ENCODE measurements at regions not wholly inside any gene's neighbourhood (a gene's known extent, or its start where the extent isn't known, plus 50 kb on each side); places are given as distances from the start of the nearest gene placed in this dataset.

DNA sequence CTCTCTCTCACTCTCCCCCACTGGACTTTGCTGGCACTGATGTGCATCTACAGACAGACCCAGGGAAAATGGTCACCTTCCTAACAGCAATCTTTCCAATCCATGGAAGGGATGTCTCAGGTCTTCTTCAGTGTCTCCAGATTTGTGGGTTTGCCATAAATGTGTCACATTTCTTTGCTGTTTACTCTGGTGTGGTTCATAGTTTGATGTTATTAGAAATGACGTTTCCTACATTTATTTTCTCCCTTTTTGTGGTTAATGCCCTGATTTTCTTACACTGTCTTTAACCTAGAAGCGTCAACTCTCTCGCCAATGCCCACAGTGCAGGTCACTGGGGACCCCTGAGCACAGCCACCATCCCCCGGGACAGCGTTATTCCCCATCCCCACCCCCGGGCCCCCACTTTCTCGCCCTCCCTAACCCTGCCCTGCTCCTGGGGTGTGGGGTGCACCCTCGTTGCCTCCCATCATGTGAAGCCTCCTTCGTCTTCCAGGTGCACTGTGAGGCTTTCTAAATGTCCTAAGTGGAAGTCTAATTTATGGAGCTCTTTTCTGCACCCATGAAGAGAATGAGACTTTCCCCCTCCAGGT, 86.5 kb downstream of the YTHDF1 start:
- Histone ChIP-seq H3K9me3 (ENCODE audit: control insufficient read depth, insufficient read depth, low read length) (no peaks in the 10 kb centered on the region), H3K27ac (ENCODE audit: low read depth, low read length) (no peak overlapping the region), H3K27me3 (ENCODE audit: control insufficient read depth, insufficient read depth, low read length) (peaks cover 7% of the 10 kb centered on the region), H3K4me1 (ENCODE audit: control insufficient read depth, insufficient read depth, low read length) (peaks cover 31% of the 10 kb centered on the region), H3K4me3 (ENCODE audit: low read depth, low read length) (no peak overlapping the region), H3K36me3 (ENCODE audit: control insufficient read depth, insufficient read depth, low read length) (no peaks in the 10 kb centered on the region)
- no peak for DNase-seq (ENCODE audit: low read depth in 4 of 6, low spot score in 6 of 6)
- 75% methylated on average over 6 of the region's 9 CpGs for WGBS (ENCODE audit: insufficient coverage)

DNA sequence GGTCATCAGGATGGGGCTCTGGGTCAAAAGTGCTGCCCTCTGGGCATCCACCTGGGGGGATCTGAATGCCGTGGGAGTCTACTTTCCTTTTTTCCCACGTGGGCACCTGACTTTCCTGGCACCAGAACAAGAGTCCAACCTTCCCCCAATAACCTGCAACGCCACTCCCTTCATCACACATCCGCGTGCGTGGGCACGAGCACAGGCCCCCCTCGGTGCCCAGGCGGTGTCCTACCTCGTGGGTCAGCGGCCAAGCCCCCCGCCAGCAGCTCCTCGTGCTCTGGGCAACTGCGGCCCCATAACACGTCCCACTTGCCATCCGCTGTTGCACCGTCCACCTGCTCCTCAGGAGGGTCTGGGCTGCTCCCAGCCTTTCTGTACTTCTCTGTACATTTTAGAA, 87.0 kb downstream of the YTHDF1 start:
- H3K4me3 ChIP-seq (ENCODE audit: low read depth, low read length): no peak overlapping the region
- no peak overlapping the region for H3K27ac ChIP-seq (ENCODE audit: low read depth, low read length)
- H3K27me3 ChIP-seq (ENCODE audit: control insufficient read depth, insufficient read depth, low read length): peaks cover 7% of the 10 kb centered on the region
- 78% methylated on average over 16 of the region's 17 CpGs for WGBS (ENCODE audit: insufficient coverage)
- peaks cover 31% of the 10 kb centered on the region for H3K4me1 ChIP-seq (ENCODE audit: control insufficient read depth, insufficient read depth, low read length)
- H3K9me3 ChIP-seq (ENCODE audit: control insufficient read depth, insufficient read depth, low read length): no peaks in the 10 kb centered on the region
- H3K36me3 ChIP-seq (ENCODE audit: control insufficient read depth, insufficient read depth, low read length): no peaks in the 10 kb centered on the region
- no peak for DNase-seq (ENCODE audit: low read depth in 4 of 6, low spot score in 6 of 6)

DNA sequence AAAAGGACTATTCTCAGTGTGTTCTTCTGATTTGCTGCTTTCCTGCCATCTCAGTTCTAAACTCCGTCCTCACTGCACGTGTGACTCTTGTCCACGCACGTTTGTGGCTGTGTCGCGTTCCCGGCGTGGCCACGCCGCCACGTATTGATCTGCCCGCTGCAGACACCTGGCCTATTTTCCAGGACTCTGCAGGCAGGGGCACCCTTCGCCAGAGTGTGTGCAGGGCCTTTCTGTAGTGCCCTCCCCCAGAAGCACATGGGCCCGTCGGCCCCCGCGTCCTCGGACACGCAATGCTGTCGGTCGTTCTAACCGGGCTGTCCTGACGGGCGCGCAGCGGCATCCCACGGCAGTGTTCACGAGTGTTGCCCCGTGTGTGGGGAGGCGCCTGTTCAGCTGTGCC, 87.6 kb downstream of the YTHDF1 start:
- WGBS (ENCODE audit: insufficient coverage): 93% methylated on average over 30 of the region's 30 CpGs
- peaks cover 31% of the 10 kb centered on the region for H3K4me1 ChIP-seq (ENCODE audit: control insufficient read depth, insufficient read depth, low read length)
- H3K27me3 ChIP-seq (ENCODE audit: control insufficient read depth, insufficient read depth, low read length): peaks cover 7% of the 10 kb centered on the region
- no peak for DNase-seq (ENCODE audit: low read depth in 4 of 6, low spot score in 6 of 6)
- H3K36me3 ChIP-seq (ENCODE audit: control insufficient read depth, insufficient read depth, low read length): no peaks in the 10 kb centered on the region
- no peaks in the 10 kb centered on the region for H3K9me3 ChIP-seq (ENCODE audit: control insufficient read depth, insufficient read depth, low read length)
- H3K27ac ChIP-seq (ENCODE audit: low read depth, low read length): no peak overlapping the region
- no peak overlapping the region for H3K4me3 ChIP-seq (ENCODE audit: low read depth, low read length)

DNA sequence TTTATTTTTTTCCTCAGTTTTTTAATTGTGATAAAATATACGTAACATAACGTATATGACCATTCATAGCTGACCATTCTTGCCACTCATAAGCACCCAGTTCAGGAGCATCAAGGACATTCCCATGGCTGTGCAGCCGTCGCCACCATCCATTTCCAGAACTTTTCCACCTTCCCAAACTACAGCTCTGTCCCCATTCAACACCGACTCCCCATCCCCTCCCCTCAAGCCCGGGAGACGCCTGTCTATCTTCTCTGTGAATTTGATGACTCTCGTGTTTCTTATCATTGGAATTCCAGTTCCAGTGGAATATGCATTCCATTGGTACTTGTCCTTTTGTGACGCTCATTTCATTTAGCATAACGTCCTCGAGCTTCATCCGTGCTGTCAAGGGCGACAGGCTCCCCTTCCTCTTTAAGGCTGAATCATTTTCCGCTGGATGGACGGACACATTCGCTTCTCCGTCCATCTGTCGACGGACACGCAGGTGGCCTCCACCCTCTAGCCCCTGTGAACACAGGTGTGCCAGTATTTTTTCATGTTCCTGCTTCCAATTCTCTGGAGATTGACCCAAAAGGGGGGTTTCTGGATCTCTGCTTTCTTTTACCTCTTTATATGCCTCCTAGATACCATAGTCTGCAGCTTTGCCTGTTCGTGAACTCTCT, 88.1 kb downstream of the YTHDF1 start:
- Histone ChIP-seq H3K4me3 (ENCODE audit: low read depth, low read length) (no peak overlapping the region), H3K36me3 (ENCODE audit: control insufficient read depth, insufficient read depth, low read length) (no peaks in the 10 kb centered on the region), H3K27me3 (ENCODE audit: control insufficient read depth, insufficient read depth, low read length) (peaks cover 7% of the 10 kb centered on the region), H3K27ac (ENCODE audit: low read depth, low read length) (no peak overlapping the region), H3K9me3 (ENCODE audit: control insufficient read depth, insufficient read depth, low read length) (no peaks in the 10 kb centered on the region), H3K4me1 (ENCODE audit: control insufficient read depth, insufficient read depth, low read length) (peaks cover 31% of the 10 kb centered on the region)
- WGBS (ENCODE audit: insufficient coverage): 80% methylated on average over 21 of the region's 21 CpGs
- no peak for DNase-seq (ENCODE audit: low read depth in 4 of 6, low spot score in 6 of 6)

DNA sequence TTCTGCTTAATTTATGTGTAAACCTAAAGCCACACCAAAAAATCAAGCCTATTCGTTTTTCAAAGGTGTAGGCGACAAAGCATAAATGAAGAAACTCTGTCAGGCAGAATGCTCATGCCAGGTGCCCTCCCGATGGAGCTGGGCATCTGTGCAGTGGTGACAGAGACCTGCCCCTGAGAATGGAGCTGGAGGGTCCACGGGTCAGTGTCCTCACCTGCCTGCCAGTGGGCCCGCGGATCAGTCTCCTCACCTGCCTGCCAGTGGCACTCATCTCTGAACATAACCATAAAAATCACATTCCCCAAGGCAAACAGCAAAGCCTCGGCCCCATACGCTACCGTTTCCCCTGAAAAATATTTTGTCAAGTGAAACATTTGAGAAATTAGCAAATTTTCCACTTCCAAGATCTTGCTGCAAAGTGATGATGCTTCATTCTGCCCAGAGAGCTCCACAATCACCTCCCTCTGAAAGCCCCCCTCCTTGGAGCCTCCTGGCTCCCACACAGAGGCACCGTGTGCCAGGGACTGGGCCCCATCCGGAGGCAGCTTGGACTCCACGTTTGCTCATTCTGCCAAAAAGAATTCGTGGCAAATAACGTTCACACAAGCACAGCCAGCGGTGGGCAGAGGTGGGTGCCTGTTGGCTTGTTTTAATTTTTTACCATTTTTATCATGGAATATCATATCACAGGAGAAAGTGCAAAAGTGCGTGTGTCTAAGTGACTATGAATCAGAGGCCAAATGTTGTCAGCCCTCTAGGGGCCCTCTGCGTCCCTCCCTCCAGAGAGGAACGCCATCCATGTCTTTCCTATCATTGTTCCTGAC, 88.8 kb downstream of the YTHDF1 start:
- 79% methylated on average over 8 of the region's 18 CpGs for WGBS (ENCODE audit: insufficient coverage)
- no peaks in the 10 kb centered on the region for H3K9me3 ChIP-seq (ENCODE audit: control insufficient read depth, insufficient read depth, low read length)
- no peak overlapping the region for H3K27ac ChIP-seq (ENCODE audit: low read depth, low read length)
- no peak overlapping the region for H3K4me3 ChIP-seq (ENCODE audit: low read depth, low read length)
- H3K4me1 ChIP-seq (ENCODE audit: control insufficient read depth, insufficient read depth, low read length): peaks cover 31% of the 10 kb centered on the region
- no peak for DNase-seq (ENCODE audit: low read depth in 4 of 6, low spot score in 6 of 6)
- no peaks in the 10 kb centered on the region for H3K36me3 ChIP-seq (ENCODE audit: control insufficient read depth, insufficient read depth, low read length)
- H3K27me3 ChIP-seq (ENCODE audit: control insufficient read depth, insufficient read depth, low read length): peaks cover 7% of the 10 kb centered on the region

DNA sequence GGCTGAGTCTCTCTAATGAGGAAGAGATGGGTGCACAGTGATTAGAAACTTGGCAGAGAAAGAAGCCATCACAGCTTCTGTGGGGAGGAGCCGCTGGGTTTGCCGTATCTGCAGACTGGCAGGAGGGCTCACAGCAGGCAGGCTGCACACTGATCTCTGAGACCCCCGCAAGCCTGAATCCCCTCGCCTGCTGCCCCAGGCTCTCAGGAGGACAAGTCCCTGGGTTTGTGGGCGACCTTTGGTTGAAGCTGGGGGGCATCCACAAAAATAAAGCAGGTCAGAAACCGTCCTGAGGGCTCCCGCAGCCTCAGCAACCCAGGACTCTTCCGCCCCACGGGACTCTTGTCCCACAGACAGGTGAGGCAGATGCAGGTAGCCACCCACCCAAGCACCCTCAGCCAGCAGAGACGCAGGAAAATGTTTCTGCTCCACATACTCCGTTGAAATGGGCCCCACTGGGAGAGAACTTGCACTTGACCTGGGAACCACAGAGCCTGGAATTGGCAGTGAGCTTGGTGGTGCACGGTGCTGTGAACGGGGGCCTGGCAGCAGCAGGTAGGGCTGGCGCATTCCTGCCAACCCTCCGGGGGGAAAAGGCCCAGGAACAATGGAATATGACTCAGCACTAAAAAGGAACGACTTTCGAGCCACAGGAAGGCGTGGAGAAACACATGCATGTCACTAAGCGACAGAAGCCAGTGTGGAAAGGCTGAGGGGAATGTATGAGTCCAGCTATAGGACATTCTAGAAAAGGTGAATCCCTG, 89.9 kb downstream of the YTHDF1 start:
- H3K27me3 ChIP-seq (ENCODE audit: control insufficient read depth, insufficient read depth, low read length): peaks cover 7% of the 10 kb centered on the region
- H3K9me3 ChIP-seq (ENCODE audit: control insufficient read depth, insufficient read depth, low read length): no peaks in the 10 kb centered on the region

DNA sequence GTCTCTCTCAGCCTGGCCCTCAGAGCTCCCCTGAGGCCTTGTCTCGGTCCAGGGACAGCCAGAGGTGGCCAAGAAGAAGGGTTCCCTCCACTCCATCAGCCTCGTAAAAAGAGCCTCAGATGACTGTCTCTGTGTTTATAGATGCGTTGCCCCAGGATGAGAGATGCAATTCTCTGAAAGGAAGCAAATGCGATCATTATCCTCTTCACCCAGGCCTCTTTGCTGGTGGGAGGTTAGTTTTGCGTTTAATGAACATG, 90.4 kb downstream of the YTHDF1 start:
- Histone ChIP-seq H3K4me3 (ENCODE audit: low read depth, low read length) (no peak overlapping the region), H3K36me3 (ENCODE audit: control insufficient read depth, insufficient read depth, low read length) (no peaks in the 10 kb centered on the region), H3K27me3 (ENCODE audit: control insufficient read depth, insufficient read depth, low read length) (peaks cover 6% of the 10 kb centered on the region), H3K4me1 (ENCODE audit: control insufficient read depth, insufficient read depth, low read length) (peaks cover 24% of the 10 kb centered on the region), H3K9me3 (ENCODE audit: control insufficient read depth, insufficient read depth, low read length) (no peaks in the 10 kb centered on the region), H3K27ac (ENCODE audit: low read depth, low read length) (no peak overlapping the region)
- no peak for DNase-seq (ENCODE audit: low read depth in 4 of 6, low spot score in 6 of 6)
- WGBS (ENCODE audit: insufficient coverage): 43% methylated on average over 1 of the region's 5 CpGs

More for the DNA sequence above, 89.9 kb downstream of the YTHDF1 start:
- H3K27ac ChIP-seq (ENCODE audit: low read depth, low read length): no peak overlapping the region
- peaks cover 29% of the 10 kb centered on the region for H3K4me1 ChIP-seq (ENCODE audit: control insufficient read depth, insufficient read depth, low read length)
- WGBS (ENCODE audit: insufficient coverage): 68% methylated on average over 18 of the region's 19 CpGs
- peak in 2 of 6 donors; percentile 48 to 86 for DNase-seq (ENCODE audit: low read depth in 4 of 6, low spot score in 6 of 6)
- H3K36me3 ChIP-seq (ENCODE audit: control insufficient read depth, insufficient read depth, low read length): no peaks in the 10 kb centered on the region
- no peak overlapping the region for H3K4me3 ChIP-seq (ENCODE audit: low read depth, low read length)

DNA sequence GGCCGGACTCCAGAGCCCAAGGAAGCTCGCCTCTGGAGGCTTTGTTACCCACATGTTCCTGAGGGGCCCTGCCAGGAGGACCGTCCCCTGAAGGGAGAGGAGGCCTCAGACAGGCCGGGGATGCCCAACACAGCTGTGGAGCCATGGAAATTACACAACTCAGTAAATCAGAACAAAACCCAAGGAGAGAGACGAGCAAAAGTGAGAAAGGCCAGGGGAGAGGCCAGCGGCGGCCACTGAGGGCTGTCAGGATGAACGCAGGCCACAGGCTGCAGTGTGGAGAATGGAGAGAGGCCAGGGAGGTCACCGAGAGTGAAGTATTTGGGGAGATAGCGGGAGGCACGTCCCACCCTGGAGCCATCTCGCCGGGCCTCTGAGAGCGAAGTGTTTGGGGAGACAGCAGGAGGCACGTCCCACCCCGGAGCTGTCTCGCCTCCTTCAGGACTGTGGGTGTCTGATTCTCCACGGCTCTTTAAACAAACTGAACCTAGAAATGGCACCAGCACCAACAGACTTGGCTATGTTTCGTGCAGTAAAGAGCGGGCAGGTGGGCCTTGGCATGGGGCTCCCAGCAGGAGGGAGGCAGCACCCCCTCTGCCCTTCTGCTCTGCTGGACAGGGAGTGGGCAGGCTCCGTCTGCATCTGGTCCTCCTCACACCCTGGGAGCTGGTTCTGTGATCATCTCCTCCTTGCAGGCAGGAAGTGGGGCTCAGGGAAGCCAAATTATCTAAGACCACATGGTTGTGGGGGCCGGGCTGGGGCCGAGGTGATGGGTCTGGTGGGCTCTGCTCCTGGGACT, 91.0 kb downstream of the YTHDF1 start:
- peaks cover 4% of the 10 kb centered on the region for H3K27me3 ChIP-seq (ENCODE audit: control insufficient read depth, insufficient read depth, low read length)
- no peaks in the 10 kb centered on the region for H3K9me3 ChIP-seq (ENCODE audit: control insufficient read depth, insufficient read depth, low read length)
- no peaks in the 10 kb centered on the region for H3K36me3 ChIP-seq (ENCODE audit: control insufficient read depth, insufficient read depth, low read length)
- no peak for DNase-seq (ENCODE audit: low read depth in 4 of 6, low spot score in 6 of 6)
- no peak overlapping the region for H3K4me3 ChIP-seq (ENCODE audit: low read depth, low read length)
- H3K4me1 ChIP-seq (ENCODE audit: control insufficient read depth, insufficient read depth, low read length): peaks cover 25% of the 10 kb centered on the region
- WGBS (ENCODE audit: insufficient coverage): 62% methylated on average over 21 of the region's 23 CpGs
- no peak overlapping the region for H3K27ac ChIP-seq (ENCODE audit: low read depth, low read length)

Data from spinal cord (tissue), 9 donors.